Bronchial epithelial cell (primary cell): ENCODE measurements at regions not wholly inside any gene's neighbourhood (a gene's known extent, or its start where the extent isn't known, plus 50 kb on each side); places are given as distances from the start of the nearest gene placed in this dataset.
"Not testable (repeated sequence)": the region's sequence is repeated elsewhere in the genome, so short reads cannot be mapped to it uniquely, and the experiment has no call there.

Experiments used
- DNase-seq: peaks from one replicate; pipeline ENCODE4 v3.0.0-alpha.2; 2010; ENCODE audit warnings: low read depth
- FAIRE-seq: peaks from 2 replicates; lab custom pipeline; 2011; peaks lifted over from hg19 to GRCh38; lab: Jason Lieb, UNC
- H3K27me3 ChIP-seq: 2 replicates; pipeline ENCODE4 v1.5.1; 2011; ENCODE audit warnings: low read length; ENCODE audit not compliant: control insufficient read depth, insufficient read depth
- H3K36me3 ChIP-seq: 2 replicates; pipeline ENCODE4 v1.5.1; 2011; ENCODE audit warnings: low read length; ENCODE audit not compliant: control insufficient read depth, insufficient read depth
- H3K4me3 ChIP-seq: 2 replicates; pipeline ENCODE4 v1.5.1; 2011; ENCODE audit warnings: mild to moderate bottlenecking, low read depth, low read length, control low read depth
- TF ChIP-seq, protein P1 (sequence below): IDR thresholded peaks from 2 replicates; pipeline ENCODE4 v1.5.1; 2011; ENCODE audit warnings: mild to moderate bottlenecking, moderate library complexity, low read length, control low read depth, inconsistent platforms; ENCODE audit not compliant: insufficient read depth, severe bottlenecking

DNA sequence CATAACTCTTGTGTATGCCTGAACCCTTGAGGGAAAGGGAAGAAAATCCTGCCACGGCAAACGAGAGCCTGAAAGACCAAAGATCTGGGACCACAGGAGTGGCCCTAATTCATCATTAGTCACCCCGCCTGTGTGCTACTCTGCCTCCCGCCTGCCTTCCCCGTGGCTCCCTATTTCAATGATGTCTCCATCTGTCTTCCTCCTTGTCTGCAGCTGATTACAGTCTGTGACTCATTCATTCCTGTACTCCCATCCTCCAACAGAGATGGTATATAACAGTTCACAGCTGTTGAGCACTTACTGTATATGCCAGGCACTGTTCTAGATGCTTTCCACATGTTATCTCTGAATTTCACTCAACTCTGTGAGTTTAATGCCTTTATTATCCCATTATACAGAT is 96.6 kb downstream of the SEC16B start:
- H3K4me3 ChIP-seq = no peak overlapping the region
- no peaks in the 10 kb centered on the region for H3K36me3 ChIP-seq
- peak; percentile 94 for DNase-seq
- TF ChIP-seq, protein P1, sequence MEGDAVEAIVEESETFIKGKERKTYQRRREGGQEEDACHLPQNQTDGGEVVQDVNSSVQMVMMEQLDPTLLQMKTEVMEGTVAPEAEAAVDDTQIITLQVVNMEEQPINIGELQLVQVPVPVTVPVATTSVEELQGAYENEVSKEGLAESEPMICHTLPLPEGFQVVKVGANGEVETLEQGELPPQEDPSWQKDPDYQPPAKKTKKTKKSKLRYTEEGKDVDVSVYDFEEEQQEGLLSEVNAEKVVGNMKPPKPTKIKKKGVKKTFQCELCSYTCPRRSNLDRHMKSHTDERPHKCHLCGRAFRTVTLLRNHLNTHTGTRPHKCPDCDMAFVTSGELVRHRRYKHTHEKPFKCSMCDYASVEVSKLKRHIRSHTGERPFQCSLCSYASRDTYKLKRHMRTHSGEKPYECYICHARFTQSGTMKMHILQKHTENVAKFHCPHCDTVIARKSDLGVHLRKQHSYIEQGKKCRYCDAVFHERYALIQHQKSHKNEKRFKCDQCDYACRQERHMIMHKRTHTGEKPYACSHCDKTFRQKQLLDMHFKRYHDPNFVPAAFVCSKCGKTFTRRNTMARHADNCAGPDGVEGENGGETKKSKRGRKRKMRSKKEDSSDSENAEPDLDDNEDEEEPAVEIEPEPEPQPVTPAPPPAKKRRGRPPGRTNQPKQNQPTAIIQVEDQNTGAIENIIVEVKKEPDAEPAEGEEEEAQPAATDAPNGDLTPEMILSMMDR = no peak
- FAIRE-seq = no peak
- no peaks in the 10 kb centered on the region for H3K27me3 ChIP-seq

DNA sequence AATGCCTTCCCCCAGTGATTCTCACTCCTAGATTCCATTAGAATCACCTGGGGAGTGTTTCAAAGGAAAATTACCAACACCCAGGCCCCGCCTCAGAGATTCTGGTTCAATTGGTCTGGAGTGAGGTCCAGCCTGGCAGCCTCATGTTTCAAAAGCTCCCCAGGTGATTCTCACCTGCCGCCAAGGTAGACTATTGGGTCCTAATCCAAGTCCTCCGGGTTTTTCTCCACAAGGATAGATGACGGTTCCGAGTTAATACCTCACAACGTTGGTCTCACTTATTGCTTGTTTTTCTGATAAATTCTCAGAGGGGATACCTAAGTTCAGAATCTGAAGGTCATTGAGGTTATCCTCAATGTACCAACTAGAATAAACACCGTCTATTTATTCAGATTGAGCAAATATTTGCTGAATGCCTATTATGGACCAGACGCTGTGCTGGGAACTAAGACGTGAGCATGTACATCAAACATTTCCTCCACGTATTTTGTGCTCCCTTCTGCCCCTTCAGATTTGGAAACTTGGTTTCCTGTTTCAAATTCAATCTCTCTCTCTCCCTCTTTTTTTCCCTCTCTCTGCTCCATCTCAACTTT is 97.5 kb downstream of the SEC16B start:
- Histone ChIP-seq H3K27me3 (no peaks in the 10 kb centered on the region), H3K36me3 (no peaks in the 10 kb centered on the region), H3K4me3 (no peak overlapping the region)
- TF ChIP-seq, protein P1 = no peak
- DNase-seq = no peak
- no peak for FAIRE-seq

DNA sequence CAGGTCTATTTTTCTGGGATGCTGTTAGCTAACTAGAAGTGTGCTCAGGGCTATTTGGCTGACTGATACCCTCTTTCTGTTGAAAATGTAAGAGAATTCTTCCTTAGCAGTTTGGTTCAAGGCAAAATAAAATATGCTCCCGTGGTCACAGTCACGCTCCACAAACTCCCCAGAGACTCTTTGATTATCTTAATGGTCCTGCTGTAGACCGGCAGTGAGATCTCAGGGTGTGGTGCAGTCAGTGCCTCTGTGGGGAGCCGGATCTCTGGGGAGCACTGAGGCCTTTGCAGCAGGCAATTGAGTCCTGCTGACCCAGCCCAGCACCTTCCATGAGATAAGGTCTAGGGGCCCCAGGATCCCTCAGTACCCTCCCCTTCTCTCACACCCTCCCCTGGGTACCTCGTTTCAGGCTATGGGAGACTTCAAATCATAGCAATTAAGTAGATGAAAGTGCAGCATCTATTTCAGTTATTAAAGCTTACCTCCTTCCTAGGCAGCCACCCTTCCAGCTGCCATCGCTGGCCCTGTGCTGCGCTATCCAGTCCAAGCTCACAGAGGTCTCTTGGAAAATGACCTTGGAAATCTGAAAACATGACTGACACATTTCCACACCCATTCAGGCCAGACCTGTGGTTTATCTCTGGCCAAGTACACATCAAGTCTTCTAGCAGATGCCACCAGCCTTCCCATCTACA is 98.1 kb downstream of the SEC16B start:
- FAIRE-seq = no peak
- TF ChIP-seq, protein P1 = no peak
- DNase-seq = no peak
- H3K4me3 ChIP-seq = no peak overlapping the region
- H3K27me3 ChIP-seq = no peaks in the 10 kb centered on the region
- H3K36me3 ChIP-seq = no peaks in the 10 kb centered on the region

DNA sequence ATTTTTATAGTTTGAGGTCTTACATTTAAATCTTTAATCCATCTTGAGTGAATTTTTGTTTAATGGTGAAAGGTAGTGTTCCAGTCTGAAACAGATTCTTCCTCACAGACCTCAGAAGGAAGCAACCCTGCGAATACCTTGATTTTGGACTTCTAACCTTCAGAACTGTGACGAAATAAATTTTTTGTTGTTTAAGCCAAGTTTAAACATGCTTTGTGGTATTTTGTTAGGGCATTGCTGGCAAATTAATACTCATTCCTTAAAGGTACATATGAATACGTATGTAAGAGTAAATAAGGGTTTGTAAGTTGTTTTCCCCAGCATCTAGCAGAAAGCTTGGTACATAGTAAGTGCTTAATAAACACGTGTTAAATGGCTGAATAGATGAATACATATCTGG is 100.3 kb downstream of the SEC16B start:
- peak; percentile 84 for DNase-seq
- FAIRE-seq = no peak
- Histone ChIP-seq H3K27me3 (no peaks in the 10 kb centered on the region), H3K36me3 (no peaks in the 10 kb centered on the region), H3K4me3 (no peak overlapping the region)
- TF ChIP-seq, protein P1 = no peak

DNA sequence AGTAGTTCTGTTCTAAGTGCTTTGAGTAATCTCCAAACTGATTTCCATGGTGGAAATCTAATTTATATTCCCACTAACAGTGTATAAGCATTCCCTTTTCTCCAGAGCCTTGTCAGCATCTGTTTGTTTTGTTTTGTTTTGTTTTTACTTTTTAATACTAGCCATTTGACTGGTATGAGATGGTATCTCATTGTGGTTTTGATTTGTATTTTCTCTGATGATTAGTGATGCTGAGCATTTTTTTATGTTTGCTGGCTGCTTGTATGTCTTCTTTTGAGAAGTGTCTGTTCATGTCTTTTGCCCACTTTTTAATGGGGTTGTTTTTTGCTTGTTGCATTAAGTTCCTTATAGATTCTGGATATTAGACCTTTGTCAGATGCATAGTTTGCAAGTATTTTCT is 100.8 kb downstream of the SEC16B start:
- H3K36me3 ChIP-seq, H3K4me3 ChIP-seq, FAIRE-seq, DNase-seq, H3K27me3 ChIP-seq: not testable (repeated sequence)

DNA sequence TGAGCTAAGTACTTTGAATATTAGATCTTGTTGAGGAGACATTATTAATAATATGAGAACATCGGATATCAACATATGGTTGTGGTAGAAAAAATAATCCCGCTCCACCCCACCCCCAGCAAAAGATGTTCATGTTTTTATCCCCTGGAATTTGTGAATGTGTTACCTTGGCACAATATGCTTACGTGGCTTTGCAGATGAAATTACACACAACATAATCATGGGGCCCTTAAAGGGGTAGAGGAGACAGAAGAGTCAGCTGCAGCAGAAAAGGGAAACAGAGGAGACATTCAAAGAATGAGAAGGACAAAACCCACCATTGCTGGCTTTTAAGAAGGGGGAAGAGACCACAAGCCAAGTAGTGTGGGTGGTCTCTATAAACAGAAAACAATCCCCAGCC is 104.1 kb downstream of the SEC16B start:
- Histone ChIP-seq H3K36me3 (no peaks in the 10 kb centered on the region), H3K27me3 (no peaks in the 10 kb centered on the region), H3K4me3 (no peak overlapping the region)
- TF ChIP-seq, protein P1 = no peak
- no peak for FAIRE-seq
- DNase-seq = no peak
